HCT116 (cell line): ENCODE measurements at regions not wholly inside any gene's neighbourhood (a gene's known extent, or its start where the extent isn't known, plus 50 kb on each side); places are given as distances from the start of the nearest gene placed in this dataset.

Source experiments
- CBX3 ChIP-seq: IDR thresholded peaks from 2 replicates; pipeline ENCODE4 v1.6.1; 2012; ENCODE audit warnings: low read depth
- CEBPB ChIP-seq: IDR thresholded peaks from 2 replicates; pipeline ENCODE4 v1.6.1; 2012; ENCODE audit warnings: low read depth
- CTCF ChIP-seq, 3 experiments: fragments of 200-600 bp in 1 of 3; sonication (generic) in 1 of 3; IDR thresholded peaks in 2 of 3; conservative IDR thresholded peaks in 1 of 3; 2 replicates each; pipeline ENCODE4 v1.5.1; 2012 to 2017; ENCODE audit warnings: low read depth in 2 of 3, low read length in 2 of 3, antibody characterized with exemption in 1 of 3, borderline replicate concordance in 1 of 3, control low read depth in 1 of 3, mild to moderate bottlenecking in 1 of 3, mixed read lengths in 1 of 3, mixed run types in 1 of 3, moderate library complexity in 1 of 3; ENCODE audit not compliant: insufficient read depth in 1 of 3
- EZH2 ChIP-seq: fragments of 200-600 bp; sonication (generic); IDR thresholded peaks from 2 replicates; pipeline ENCODE4 v1.6.1; 2017; ENCODE audit warnings: antibody characterized with exemption, mixed run types
- EZH2phosphoT487 ChIP-seq: fragments of 200-600 bp; IDR thresholded peaks from 2 replicates; pipeline ENCODE4 v1.6.1; 2018; ENCODE audit warnings: antibody characterized with exemption, borderline replicate concordance
- FOSL1 ChIP-seq: IDR thresholded peaks from 2 replicates; pipeline ENCODE4 v1.6.1; 2012; ENCODE audit warnings: low read depth
- MAX ChIP-seq: IDR thresholded peaks from 2 replicates; pipeline ENCODE4 v1.6.1; 2012
- POLR2A ChIP-seq: IDR thresholded peaks from 2 replicates; pipeline ENCODE4 v1.7.0; 2011; ENCODE audit warnings: borderline replicate concordance; ENCODE audit not compliant: insufficient read depth, insufficient read length; ENCODE audit errors: extremely low read depth
- SP1 ChIP-seq: IDR thresholded peaks from 2 replicates; pipeline ENCODE4 v1.6.1; 2012; ENCODE audit warnings: low read depth
- SRF ChIP-seq: IDR thresholded peaks from 2 replicates; pipeline ENCODE4 v1.6.1; 2012; ENCODE audit warnings: low read depth
- YY1 ChIP-seq: IDR thresholded peaks from 2 replicates; pipeline ENCODE4 v1.6.1; 2011; ENCODE audit warnings: low read length, low read depth, moderate library complexity, mild to moderate bottlenecking; ENCODE audit not compliant: insufficient replicate concordance; ENCODE audit errors: extremely low read depth

GRCh38 chr6:134768931-134769330 lies 181.0 kb downstream of the ALDH8A1 start:
- no peak for TF ChIP-seq EZH2
- TF ChIP-seq FOSL1, result no peak
- TF ChIP-seq CTCF (IDR thresholded peaks at IDR 0.05 in 2 of 3, conservative IDR thresholded peaks at IDR 0.05 in 1 of 3; ENCODE audit: borderline replicate concordance in 1 of 3, insufficient read depth in 1 of 3, low read depth in 2 of 3, low read length in 2 of 3), result no peak
- no peak for TF ChIP-seq YY1
- no peak for TF ChIP-seq MAX
- TF ChIP-seq SRF, result no peak
- TF ChIP-seq POLR2A, result no peak
- no peak for TF ChIP-seq SP1
- TF ChIP-seq EZH2phosphoT487, result no peak
- no peak for TF ChIP-seq CBX3
- TF ChIP-seq CEBPB, result no peak
